Coronary artery (tissue), 2 donors: ENCODE measurements at regions not wholly inside any gene's neighbourhood (a gene's known extent, or its start where the extent isn't known, plus 50 kb on each side); places are given as distances from the start of the nearest gene placed in this dataset.

ENCODE experiments used
- DNase-seq: peaks from one replicate; pipeline ENCODE4 v3.0.0-alpha.2; 2017; ENCODE audit warnings: low spot score
- H3K27ac ChIP-seq, 2 donors: fragments of 200-600 bp; sonication (generic); one replicate each; pipeline ENCODE4 v1.5.1; 2016 to 2019
- H3K4me3 ChIP-seq: fragments of 200-600 bp; sonication (generic); 2 replicates; pipeline ENCODE4 v1.5.1; 2016; ENCODE audit warnings: mild to moderate bottlenecking, moderate library complexity
- TF ChIP-seq, protein P1 (sequence below): fragments of 200-600 bp; sonication (generic); IDR thresholded peaks from one replicate; pipeline ENCODE4 v1.5.1; 2019; ENCODE audit warnings: antibody characterized with exemption

GRCh38 chr10:5293691-5294550, 70.8 kb upstream of the UCN3 start:
- DNase-seq = no peak
- TF ChIP-seq, protein P1, sequence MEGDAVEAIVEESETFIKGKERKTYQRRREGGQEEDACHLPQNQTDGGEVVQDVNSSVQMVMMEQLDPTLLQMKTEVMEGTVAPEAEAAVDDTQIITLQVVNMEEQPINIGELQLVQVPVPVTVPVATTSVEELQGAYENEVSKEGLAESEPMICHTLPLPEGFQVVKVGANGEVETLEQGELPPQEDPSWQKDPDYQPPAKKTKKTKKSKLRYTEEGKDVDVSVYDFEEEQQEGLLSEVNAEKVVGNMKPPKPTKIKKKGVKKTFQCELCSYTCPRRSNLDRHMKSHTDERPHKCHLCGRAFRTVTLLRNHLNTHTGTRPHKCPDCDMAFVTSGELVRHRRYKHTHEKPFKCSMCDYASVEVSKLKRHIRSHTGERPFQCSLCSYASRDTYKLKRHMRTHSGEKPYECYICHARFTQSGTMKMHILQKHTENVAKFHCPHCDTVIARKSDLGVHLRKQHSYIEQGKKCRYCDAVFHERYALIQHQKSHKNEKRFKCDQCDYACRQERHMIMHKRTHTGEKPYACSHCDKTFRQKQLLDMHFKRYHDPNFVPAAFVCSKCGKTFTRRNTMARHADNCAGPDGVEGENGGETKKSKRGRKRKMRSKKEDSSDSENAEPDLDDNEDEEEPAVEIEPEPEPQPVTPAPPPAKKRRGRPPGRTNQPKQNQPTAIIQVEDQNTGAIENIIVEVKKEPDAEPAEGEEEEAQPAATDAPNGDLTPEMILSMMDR = no peak
- Histone ChIP-seq H3K27ac (no peak overlapping the region), H3K4me3 (no peak overlapping the region)

DNA sequence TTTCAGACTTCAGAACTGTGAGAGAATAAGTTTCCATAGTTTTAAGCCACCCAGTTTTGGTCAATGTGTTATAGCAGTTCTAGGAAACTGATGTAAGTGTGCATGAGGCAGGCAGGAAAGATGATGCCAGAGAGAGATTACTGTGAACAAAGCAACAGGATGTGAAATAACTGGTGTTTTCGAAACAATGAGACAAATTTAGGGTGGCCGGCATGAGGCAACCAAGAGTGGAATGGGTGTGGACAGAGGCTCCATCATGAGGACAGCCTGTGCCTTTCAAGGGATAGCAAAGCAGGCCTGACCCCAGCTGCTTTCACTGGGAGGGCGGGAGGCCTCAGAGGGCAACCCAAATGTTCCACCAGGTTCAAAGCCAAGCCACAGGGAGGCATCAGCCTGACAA, 67.3 kb upstream of the UCN3 start:
- no peak overlapping the region for H3K27ac ChIP-seq
- no peak for DNase-seq
- no peak overlapping the region for H3K4me3 ChIP-seq
- TF ChIP-seq, protein P1 = no peak

- H3K4me3 ChIP-seq = no peak overlapping the region
- H3K27ac ChIP-seq = no peak overlapping the region
- TF ChIP-seq, protein P1 = no peak
- DNase-seq = no peak
Observed at GRCh38 chr10:5297996-5298395, 66.8 kb upstream of the UCN3 start.

- DNase-seq = no peak
- TF ChIP-seq, protein P1 = no peak
- Histone ChIP-seq H3K27ac (no peak overlapping the region), H3K4me3 (no peak overlapping the region)
Observed at GRCh38 chr10:5299950-5300349, 64.8 kb upstream of the UCN3 start.

DNA sequence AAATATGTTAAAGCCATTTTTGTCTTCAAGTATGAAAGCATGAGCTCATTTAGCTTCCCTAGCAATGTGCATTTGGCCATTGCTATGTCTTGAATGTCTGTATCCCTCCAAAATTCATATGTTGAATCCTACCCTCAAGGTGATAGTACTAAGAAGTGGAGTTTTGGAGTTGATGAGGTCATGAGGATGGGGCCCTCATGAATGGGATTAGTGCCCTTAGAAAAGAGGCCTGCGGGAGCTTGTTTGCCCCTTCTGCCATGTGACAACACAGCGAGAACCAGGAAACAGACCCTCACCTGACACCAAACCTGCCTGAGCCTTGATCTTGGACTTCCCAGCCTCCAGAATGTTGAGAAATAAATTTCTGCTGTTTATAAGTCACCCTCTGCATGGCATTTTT, 61.3 kb upstream of the UCN3 start:
- no peak overlapping the region for H3K27ac ChIP-seq
- no peak overlapping the region for H3K4me3 ChIP-seq
- TF ChIP-seq, protein P1 = no peak
- no peak for DNase-seq

GRCh38 chr10:5305374-5305773, 59.4 kb upstream of the UCN3 start:
- TF ChIP-seq, protein P1 = no peak
- H3K4me3 ChIP-seq = no peak overlapping the region
- H3K27ac ChIP-seq = no peak overlapping the region
- DNase-seq = no peak

GRCh38 chr10:5310914-5311313, 53.9 kb upstream of the UCN3 start:
- no peak for DNase-seq
- Histone ChIP-seq H3K4me3 (no peak overlapping the region), H3K27ac (no peak overlapping the region)
- TF ChIP-seq, protein P1 = no peak
